Endothelial cell (in vitro differentiated cells): ENCODE measurements at regions not wholly inside any gene's neighbourhood (a gene's known extent, or its start where the extent isn't known, plus 50 kb on each side); places are given as distances from the start of the nearest gene placed in this dataset.

ENCODE experiments used
- DNase-seq: peaks from one replicate; pipeline ENCODE4 v3.0.0; 2021; ENCODE audit warnings: low spot score
- H3K27ac Mint-ChIP-seq: one replicate; pipeline ENCODE4 v1.8.0; 2021; ENCODE audit warnings: mixed read lengths, inconsistent platforms; ENCODE audit not compliant: unreplicated experiment
- H3K27me3 Mint-ChIP-seq: one replicate; pipeline ENCODE4 v1.8.0; 2021; ENCODE audit warnings: mild to moderate bottlenecking, moderate library complexity, mixed read lengths, inconsistent platforms; ENCODE audit not compliant: unreplicated experiment
- H3K36me3 Mint-ChIP-seq: one replicate; pipeline ENCODE4 v1.8.0; 2021; ENCODE audit warnings: mild to moderate bottlenecking, low read depth, mixed read lengths, inconsistent platforms; ENCODE audit not compliant: unreplicated experiment
- H3K4me1 Mint-ChIP-seq: one replicate; pipeline ENCODE4 v1.8.0; 2021; ENCODE audit warnings: mild to moderate bottlenecking, mixed read lengths, inconsistent platforms; ENCODE audit not compliant: unreplicated experiment
- H3K4me3 Mint-ChIP-seq: one replicate; pipeline ENCODE4 v1.8.0; 2021; ENCODE audit warnings: mild to moderate bottlenecking, mixed read lengths, inconsistent platforms; ENCODE audit not compliant: unreplicated experiment
- H3K9me3 Mint-ChIP-seq: one replicate; pipeline ENCODE4 v1.8.0; 2021; ENCODE audit warnings: mixed read lengths, inconsistent platforms; ENCODE audit not compliant: unreplicated experiment
- CTCF ChIP-seq: fragments of 200-600 bp; sonication (generic); IDR thresholded peaks from one replicate; pipeline ENCODE4 v1.5.0; 2021; ENCODE audit warnings: antibody characterized with exemption; ENCODE audit not compliant: unreplicated experiment

DNA sequence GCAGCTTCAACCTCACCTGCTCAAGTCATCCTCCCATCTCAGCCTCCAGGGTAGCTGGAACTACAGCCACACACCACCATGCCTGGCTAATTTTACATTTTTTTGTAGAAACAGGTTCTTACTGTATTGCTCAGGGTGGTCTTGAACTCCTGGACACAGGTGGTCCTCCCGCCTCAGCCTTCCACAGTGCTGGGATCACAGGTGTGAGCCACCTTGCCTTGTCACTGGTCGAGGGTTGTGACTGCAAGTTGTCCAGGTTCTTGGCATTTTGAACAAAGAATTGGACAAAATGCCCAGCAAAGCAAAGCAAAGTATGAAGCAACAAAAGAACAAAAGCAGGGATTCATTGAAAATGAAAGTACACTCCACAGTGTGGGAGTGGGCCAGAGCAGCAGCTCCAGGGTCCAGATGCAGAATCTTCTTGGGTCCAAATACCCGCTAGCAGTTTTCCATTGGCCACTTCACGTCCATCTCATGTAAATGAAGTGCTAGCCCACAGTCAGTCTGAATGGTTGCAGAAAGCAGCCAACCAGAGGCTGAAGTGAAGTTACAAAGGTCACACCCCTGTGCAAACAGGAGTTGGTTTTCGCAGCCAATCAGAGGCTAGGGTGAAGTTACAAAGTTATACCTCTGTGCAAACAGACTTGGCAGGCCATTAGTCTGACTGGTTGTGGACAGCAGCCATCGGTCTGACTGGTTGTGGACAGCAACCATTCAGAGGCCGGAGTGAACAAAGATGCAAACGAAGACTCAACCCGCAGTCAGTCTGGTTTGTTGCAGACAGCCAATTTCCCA, 109.5 kb upstream of the KIF26B start:
- no peak overlapping the region for H3K27ac Mint-ChIP-seq
- TF ChIP-seq CTCF: no peak
- H3K4me1 Mint-ChIP-seq: no peaks in the 10 kb centered on the region
- no peaks in the 10 kb centered on the region for H3K27me3 Mint-ChIP-seq
- H3K9me3 Mint-ChIP-seq: no peaks in the 10 kb centered on the region
- H3K4me3 Mint-ChIP-seq: no peak overlapping the region
- no peak for DNase-seq
- no peaks in the 10 kb centered on the region for H3K36me3 Mint-ChIP-seq

DNA sequence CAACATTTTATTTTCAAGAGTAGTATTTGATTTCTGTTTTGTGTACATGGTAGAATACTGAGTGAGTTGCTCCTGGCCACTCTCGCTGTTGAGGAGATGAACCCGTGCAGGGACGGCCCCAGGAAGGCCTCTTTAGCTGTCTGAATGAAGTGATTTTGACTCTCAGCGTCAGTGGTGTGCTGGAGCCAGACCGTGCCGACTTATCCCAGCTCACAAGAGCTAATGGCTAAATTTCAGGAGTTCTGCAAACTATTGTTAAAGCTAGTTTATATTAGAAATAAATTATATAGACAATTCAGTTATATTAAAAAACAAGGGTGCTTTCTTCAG, 111.2 kb upstream of the KIF26B start:
- no peak for DNase-seq
- Mint-ChIP-seq H3K4me1 (no peaks in the 10 kb centered on the region), H3K27ac (no peak overlapping the region), H3K4me3 (no peak overlapping the region), H3K9me3 (no peaks in the 10 kb centered on the region), H3K27me3 (no peaks in the 10 kb centered on the region), H3K36me3 (no peaks in the 10 kb centered on the region)
- no peak for TF ChIP-seq CTCF

DNA sequence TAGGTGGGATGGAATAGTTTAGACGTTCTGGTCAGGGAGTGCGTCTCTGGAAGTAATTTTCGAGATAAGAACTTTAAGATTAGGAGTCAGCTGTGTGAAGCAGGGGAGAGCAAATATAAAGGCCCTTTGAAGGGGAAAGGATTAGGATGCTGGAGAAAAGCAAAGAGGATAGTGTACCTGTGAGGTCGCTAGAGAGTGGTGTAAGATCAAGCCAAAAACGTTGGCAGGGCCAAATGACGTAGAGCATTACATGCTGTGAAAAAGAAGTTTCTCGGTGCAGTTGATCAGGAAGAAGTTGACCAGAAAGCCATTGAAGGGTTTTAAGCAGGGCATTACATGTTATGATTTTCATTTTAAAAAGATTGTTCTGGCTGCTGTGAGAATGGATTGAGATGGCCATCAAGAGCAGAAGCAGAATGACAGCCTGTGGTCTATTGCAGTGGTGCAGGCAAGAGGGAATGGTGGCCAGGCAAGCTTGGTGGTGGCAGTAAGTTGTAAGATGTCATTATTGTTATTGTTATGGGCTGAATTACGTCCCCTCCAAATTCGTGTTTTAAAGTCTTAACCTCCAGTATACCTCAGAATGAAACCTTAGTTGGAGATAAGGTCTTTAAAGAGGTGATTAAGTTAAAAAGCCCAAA, 113.6 kb upstream of the KIF26B start:
- TF ChIP-seq CTCF: no peak
- H3K9me3 Mint-ChIP-seq: no peaks in the 10 kb centered on the region
- no peak for DNase-seq
- no peak overlapping the region for H3K4me3 Mint-ChIP-seq
- H3K27me3 Mint-ChIP-seq: no peaks in the 10 kb centered on the region
- no peaks in the 10 kb centered on the region for H3K36me3 Mint-ChIP-seq
- H3K4me1 Mint-ChIP-seq: no peaks in the 10 kb centered on the region
- no peak overlapping the region for H3K27ac Mint-ChIP-seq

DNA sequence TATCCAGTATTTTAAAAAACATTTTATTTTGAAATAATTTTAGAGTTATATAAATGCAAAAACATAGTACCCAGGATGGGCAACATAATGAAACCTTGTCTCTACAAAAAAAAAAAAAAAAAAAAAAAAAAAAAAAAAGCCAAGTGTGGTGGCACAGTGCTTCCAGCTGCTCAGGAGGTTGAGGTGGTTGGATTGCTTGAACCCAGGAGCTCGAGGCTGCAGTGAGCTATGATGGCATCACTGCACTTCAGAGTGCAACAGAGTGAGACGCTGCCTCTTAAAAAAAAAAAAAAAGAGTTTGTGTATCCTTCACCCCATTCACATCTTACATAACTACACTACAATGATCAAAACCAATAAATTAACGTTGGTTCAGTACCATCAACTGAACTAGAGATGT, 115.6 kb upstream of the KIF26B start:
- no peaks in the 10 kb centered on the region for H3K9me3 Mint-ChIP-seq
- H3K4me1 Mint-ChIP-seq: no peaks in the 10 kb centered on the region
- H3K36me3 Mint-ChIP-seq: no peaks in the 10 kb centered on the region
- no peak overlapping the region for H3K27ac Mint-ChIP-seq
- TF ChIP-seq CTCF: no peak
- no peaks in the 10 kb centered on the region for H3K27me3 Mint-ChIP-seq
- DNase-seq: no peak
- no peak overlapping the region for H3K4me3 Mint-ChIP-seq

DNA sequence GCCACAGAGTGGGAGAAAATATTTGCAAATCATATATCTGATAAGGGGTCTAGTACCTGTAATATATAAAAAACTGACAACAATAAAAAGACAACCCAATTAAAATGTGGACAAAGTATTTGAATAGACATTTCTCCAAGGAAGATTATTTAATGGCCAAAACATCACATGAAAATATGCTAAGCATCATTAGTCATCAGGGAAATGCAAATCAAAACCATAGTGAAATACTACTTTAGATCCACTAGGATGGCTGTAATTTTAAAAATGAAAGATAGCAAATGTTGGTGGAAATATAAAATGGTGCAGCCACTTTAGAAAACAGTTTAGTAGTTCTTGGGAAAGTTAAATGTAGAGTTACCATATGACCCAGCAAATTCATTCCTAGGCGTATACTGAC, 118.7 kb upstream of the KIF26B start:
- TF ChIP-seq CTCF: no peak
- H3K4me3 Mint-ChIP-seq: no peak overlapping the region
- peaks cover 9% of the 10 kb centered on the region for H3K36me3 Mint-ChIP-seq
- H3K27ac Mint-ChIP-seq: no peak overlapping the region
- no peaks in the 10 kb centered on the region for H3K4me1 Mint-ChIP-seq
- H3K27me3 Mint-ChIP-seq: no peaks in the 10 kb centered on the region
- no peak for DNase-seq
- no peaks in the 10 kb centered on the region for H3K9me3 Mint-ChIP-seq
